HEK293T (cell line): ENCODE measurements at regions not wholly inside any gene's neighbourhood (a gene's known extent, or its start where the extent isn't known, plus 50 kb on each side); places are given as distances from the start of the nearest gene placed in this dataset.

ENCODE experiments used
- ARNT ChIP-seq: fragments of 450-650 bp; IDR thresholded peaks from 2 replicates; pipeline ENCODE4 v1.6.1; 2017; ENCODE audit warnings: mild to moderate bottlenecking
- L3MBTL2 ChIP-seq: fragments of 450-650 bp; conservative IDR thresholded peaks from 2 replicates; pipeline ENCODE4 v1.6.1; 2016; ENCODE audit warnings: mild to moderate bottlenecking
- NFRKB ChIP-seq: fragments of 450-650 bp; IDR thresholded peaks from 2 replicates; pipeline ENCODE4 v1.6.1; 2016; ENCODE audit warnings: mild to moderate bottlenecking, moderate library complexity
- SUZ12 ChIP-seq: fragments of 450-650 bp; IDR thresholded peaks from 2 replicates; pipeline ENCODE4 v1.6.1; 2016; ENCODE audit warnings: mild to moderate bottlenecking

GRCh38 chr6:12501990-12502389 is 211.8 kb downstream of the EDN1 start:
- TF ChIP-seq NFRKB (no peak), SUZ12 (no peak), ARNT (no peak), L3MBTL2 (no peak)
